ENCODE measurements at regions not wholly inside any gene's neighbourhood (a gene's known extent, or its start where the extent isn't known, plus 50 kb on each side); places are given as distances from the start of the nearest gene placed in this dataset.
"Not testable (repeated sequence)": the region's sequence is repeated elsewhere in the genome, so short reads cannot be mapped to it uniquely, and the experiment has no call there.

DNA sequence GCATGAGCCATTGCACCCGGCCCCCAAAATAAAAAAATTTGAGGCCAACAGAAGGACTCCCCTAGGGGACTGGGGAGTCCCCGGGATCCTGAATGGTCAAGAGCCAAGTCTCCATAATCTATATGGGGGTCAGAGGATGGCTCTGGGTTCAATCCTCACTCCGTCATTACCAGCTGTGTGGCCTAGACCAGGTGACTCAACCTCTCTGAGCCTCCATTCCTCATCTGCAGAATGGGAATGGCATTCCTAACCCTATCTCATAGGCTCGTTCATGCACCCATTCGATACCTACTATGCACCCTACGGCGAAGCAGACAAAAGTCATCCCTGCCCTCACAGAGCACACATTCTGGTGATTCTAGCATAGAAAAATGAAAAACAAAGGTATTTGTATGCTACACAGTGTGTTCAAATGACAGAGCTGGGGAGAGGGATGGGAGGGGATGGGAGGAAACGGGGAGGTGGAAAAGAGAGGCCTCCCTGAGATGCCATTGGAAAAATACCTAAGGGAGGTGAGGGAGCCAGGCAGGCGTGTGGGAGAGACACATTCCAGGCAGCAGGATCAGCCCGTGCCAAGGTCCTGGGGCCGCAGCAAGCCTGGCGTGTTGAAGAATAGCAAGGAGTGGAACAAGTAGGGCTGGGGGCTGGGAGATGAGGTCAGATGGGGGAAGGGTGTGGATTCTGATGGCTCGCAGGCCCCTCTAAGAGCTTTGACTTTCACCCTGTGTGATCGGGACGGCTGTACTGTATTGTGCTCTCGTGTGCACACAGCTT is 71.2 kb downstream of the RMI2 start:
- no peaks in the 10 kb centered on the region for H3K9me3 ChIP-seq
- H3K27ac ChIP-seq = no peak overlapping the region
- no peaks in the 10 kb centered on the region for H3K27me3 ChIP-seq
- H3K4me1 ChIP-seq = no peaks in the 10 kb centered on the region
- DNase-seq = no peak
- TF ChIP-seq CTCF (IDR thresholded peaks at IDR 0.05) (no peak), POLR2A (IDR thresholded peaks at IDR 0.05) (no peak)
- intact Hi-C loops (cut with DNase I; ENCODE audit: low total_unique reads) = no loop called here
- no peaks in the 10 kb centered on the region for H3K36me3 ChIP-seq
- H3K4me3 ChIP-seq = no peak overlapping the region

- Histone ChIP-seq H3K36me3 (no peaks in the 10 kb centered on the region), H3K4me3 (no peak overlapping the region), H3K4me1 (no peaks in the 10 kb centered on the region), H3K27me3 (no peaks in the 10 kb centered on the region), H3K27ac (no peak overlapping the region), H3K9me3 (no peaks in the 10 kb centered on the region)
- intact Hi-C loops (cut with DNase I; ENCODE audit: low total_unique reads) = no loop called here
- no peak for DNase-seq
- TF ChIP-seq POLR2A (IDR thresholded peaks at IDR 0.05) = no peak
- no peak for TF ChIP-seq CTCF (IDR thresholded peaks at IDR 0.05)
Observed at GRCh38 chr16:11417487-11417886, 72.2 kb downstream of the RMI2 start.

- TF ChIP-seq CTCF (IDR thresholded peaks at IDR 0.05) = no peak
- TF ChIP-seq POLR2A (IDR thresholded peaks at IDR 0.05) = no peak
- Histone ChIP-seq H3K36me3 (no peaks in the 10 kb centered on the region), H3K27ac (no peak overlapping the region), H3K27me3 (no peaks in the 10 kb centered on the region), H3K9me3 (no peaks in the 10 kb centered on the region), H3K4me1 (no peaks in the 10 kb centered on the region), H3K4me3 (no peak overlapping the region)
- intact Hi-C loops (cut with DNase I; ENCODE audit: low total_unique reads) = no loop called here
- DNase-seq = no peak
Observed at GRCh38 chr16:11418506-11418905, 73.2 kb downstream of the RMI2 start.

- H3K27ac ChIP-seq; H3K9me3 ChIP-seq; intact Hi-C loops (cut with DNase I; ENCODE audit: low total_unique reads); H3K4me3 ChIP-seq; DNase-seq; H3K4me1 ChIP-seq; H3K27me3 ChIP-seq; H3K36me3 ChIP-seq: not testable (repeated sequence)
Observed at GRCh38 chr16:11420067-11420466, 74.8 kb downstream of the RMI2 start.

DNA sequence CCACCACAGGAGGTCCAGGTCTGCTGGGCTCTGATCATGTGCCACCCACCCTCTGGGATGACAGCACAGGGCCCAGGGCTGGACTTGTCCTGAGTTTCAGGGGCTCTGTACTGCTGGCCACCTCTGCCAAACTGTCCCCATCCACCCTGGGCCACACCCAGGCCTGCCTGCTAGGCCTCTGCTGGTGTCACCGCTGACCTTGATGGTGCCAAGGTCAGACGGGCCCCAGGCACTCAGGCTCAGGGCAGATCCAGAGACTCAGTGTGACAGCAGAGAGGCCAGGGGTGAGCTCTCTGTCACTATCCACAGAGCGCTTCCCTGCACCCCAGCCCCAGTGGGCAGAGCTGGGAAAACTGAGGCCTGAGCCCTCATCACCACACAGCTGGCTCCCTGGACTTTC is 75.6 kb downstream of the RMI2 start:
- no peaks in the 10 kb centered on the region for H3K9me3 ChIP-seq
- no peaks in the 10 kb centered on the region for H3K27me3 ChIP-seq
- no peaks in the 10 kb centered on the region for H3K4me1 ChIP-seq
- H3K4me3 ChIP-seq = no peak overlapping the region
- H3K36me3 ChIP-seq = no peaks in the 10 kb centered on the region
- DNase-seq = no peak
- TF ChIP-seq CTCF (IDR thresholded peaks at IDR 0.05) (no peak), POLR2A (IDR thresholded peaks at IDR 0.05) (no peak)
- no peak overlapping the region for H3K27ac ChIP-seq
- intact Hi-C loops (cut with DNase I; ENCODE audit: low total_unique reads) = no loop called here

Data from uterus (tissue), 3 donors.